Raji (cell line): ENCODE measurements at regions not wholly inside any gene's neighbourhood (a gene's known extent, or its start where the extent isn't known, plus 50 kb on each side); places are given as distances from the start of the nearest gene placed in this dataset.

ENCODE experiments used
- POLR2A ChIP-seq: IDR thresholded peaks from 2 replicates; pipeline ENCODE4 v1.6.1; 2011; ENCODE audit warnings: low read depth, low read length, control low read depth; ENCODE audit not compliant: insufficient read depth

GRCh38 chr13:40075281-40075680, 419.8 kb downstream of the COG6 start:
- TF ChIP-seq POLR2A = no peak

GRCh38 chr13:40076765-40077362, 421.4 kb downstream of the COG6 start:
- no peak for TF ChIP-seq POLR2A

GRCh38 chr13:40077396-40078027, 422.1 kb downstream of the COG6 start:
- TF ChIP-seq POLR2A = no peak

GRCh38 chr13:40079721-40080120, 424.3 kb downstream of the COG6 start:
- no peak for TF ChIP-seq POLR2A

- TF ChIP-seq POLR2A = no peak
These were observed 425.2 kb downstream of the COG6 start for GRCh38 chr13:40080676-40081075.

- no peak for TF ChIP-seq POLR2A
These were observed 427.2 kb downstream of the COG6 start for GRCh38 chr13:40082639-40083038.

GRCh38 chr13:40083841-40084240, 428.4 kb downstream of the COG6 start:
- TF ChIP-seq POLR2A = no peak

GRCh38 chr13:40084934-40085333, 429.5 kb downstream of the COG6 start:
- no peak for TF ChIP-seq POLR2A

GRCh38 chr13:40087091-40088002, 431.9 kb downstream of the COG6 start:
- TF ChIP-seq POLR2A = no peak

- TF ChIP-seq POLR2A = no peak
These were observed 438.6 kb downstream of the COG6 start for GRCh38 chr13:40094056-40094455.

GRCh38 chr13:40095695-40096356, 440.4 kb downstream of the COG6 start:
- no peak for TF ChIP-seq POLR2A

GRCh38 chr13:40096357-40096901, 441.0 kb downstream of the COG6 start:
- no peak for TF ChIP-seq POLR2A

- TF ChIP-seq POLR2A = no peak
These were observed 442.8 kb downstream of the COG6 start for GRCh38 chr13:40098246-40098645.

- TF ChIP-seq POLR2A = no peak
These were observed 446.4 kb downstream of the COG6 start for GRCh38 chr13:40101708-40102359.

- no peak for TF ChIP-seq POLR2A
These were observed 446.9 kb downstream of the COG6 start for GRCh38 chr13:40102360-40102727.
